Keratinocyte (primary cell): ENCODE measurements at regions not wholly inside any gene's neighbourhood (a gene's known extent, or its start where the extent isn't known, plus 50 kb on each side); places are given as distances from the start of the nearest gene placed in this dataset.

Source experiments
- DNase-seq: peaks from one replicate; pipeline ENCODE4 v3.0.0-alpha.2; 2011; ENCODE audit warnings: low read depth, missing footprints, low spot score
- FAIRE-seq: peaks from 2 replicates; lab custom pipeline; 2011; peaks lifted over from hg19 to GRCh38; lab: Jason Lieb, UNC
- H2AFZ ChIP-seq: 2 replicates; pipeline ENCODE4 v1.6.0; 2012; ENCODE audit warnings: low read length, control low read depth, inconsistent platforms; ENCODE audit not compliant: control insufficient read depth
- H3K27ac ChIP-seq: 2 replicates; pipeline ENCODE4 v1.5.1; 2011; ENCODE audit warnings: low read length; ENCODE audit not compliant: control insufficient read depth, insufficient read depth
- H3K27me3 ChIP-seq: 3 replicates; pipeline ENCODE4 v1.6.0; 2011; ENCODE audit warnings: low read length; ENCODE audit not compliant: control insufficient read depth, insufficient read depth; ENCODE audit errors: extremely low read depth
- H3K36me3 ChIP-seq, 2 experiments: 2 replicates in 1 of 2; 3 replicates in 1 of 2; pipeline ENCODE4 v1.5.1; 2011; ENCODE audit warnings: low read length in 2 of 2, mild to moderate bottlenecking in 1 of 2; ENCODE audit not compliant: control insufficient read depth in 2 of 2, insufficient read depth in 2 of 2; ENCODE audit errors: extremely low read depth in 1 of 2
- H3K4me1 ChIP-seq: 3 replicates; pipeline ENCODE4 v1.5.1; 2011; ENCODE audit warnings: low read length; ENCODE audit not compliant: control insufficient read depth, insufficient read depth; ENCODE audit errors: extremely low read depth
- H3K4me2 ChIP-seq: 3 replicates; pipeline ENCODE4 v1.6.0; 2011; ENCODE audit warnings: low read depth, low read length; ENCODE audit not compliant: control insufficient read depth, insufficient read depth; ENCODE audit errors: extremely low read depth
- H3K4me3 ChIP-seq, 3 experiments: fragments of 200-600 bp in 1 of 3; sonication (generic) in 1 of 3; 2 replicates in 2 of 3; 3 replicates in 1 of 3; pipeline ENCODE4 v1.5.1; 2011 to 2016; ENCODE audit warnings: low read length in 3 of 3, mild to moderate bottlenecking in 3 of 3, control low read depth in 2 of 3, inconsistent platforms in 1 of 3, low read depth in 1 of 3, mixed read lengths in 1 of 3, mixed run types in 1 of 3, moderate library complexity in 1 of 3; ENCODE audit not compliant: control insufficient read depth in 2 of 3, insufficient read depth in 2 of 3; ENCODE audit errors: extremely low read depth in 1 of 3
- H3K79me2 ChIP-seq: 2 replicates; pipeline ENCODE4 v1.6.0; 2012; ENCODE audit warnings: low read length; ENCODE audit not compliant: control insufficient read depth, insufficient read depth
- H3K9ac ChIP-seq: 3 replicates; pipeline ENCODE4 v1.6.0; 2011; ENCODE audit warnings: low read length; ENCODE audit not compliant: control insufficient read depth, insufficient read depth; ENCODE audit errors: extremely low read depth
- H3K9me1 ChIP-seq: 3 replicates; pipeline ENCODE4 v1.6.0; 2011; ENCODE audit warnings: low read length; ENCODE audit not compliant: control insufficient read depth, insufficient read depth; ENCODE audit errors: extremely low read depth
- H3K9me3 ChIP-seq: 2 replicates; pipeline ENCODE4 v1.5.1; 2012; ENCODE audit warnings: low read depth, low read length; ENCODE audit not compliant: control insufficient read depth
- H4K20me1 ChIP-seq: 3 replicates; pipeline ENCODE4 v1.6.0; 2011; ENCODE audit warnings: low read length; ENCODE audit not compliant: control insufficient read depth, insufficient read depth; ENCODE audit errors: extremely low read depth
- CTCF ChIP-seq, 3 experiments: IDR thresholded peaks in 1 of 3; conservative IDR thresholded peaks in 1 of 3; optimal IDR thresholded peaks in 1 of 3; 2 replicates in 2 of 3; 3 replicates in 1 of 3; pipeline versions ENCODE3 to v1.5.1; 2011; ENCODE audit warnings: low read length in 3 of 3, mild to moderate bottlenecking in 3 of 3, moderate library complexity in 2 of 3, control low read depth in 1 of 3, inconsistent platforms in 1 of 3; ENCODE audit not compliant: insufficient read depth in 2 of 3; ENCODE audit errors: extremely low read depth in 1 of 3
- EZH2 ChIP-seq: IDR thresholded peaks from one replicate; pipeline ENCODE4 v1.6.1; 2012; ENCODE audit warnings: inconsistent platforms, mild to moderate bottlenecking, low read length, moderate library complexity
- dilution Hi-C: fragments of 300-500 bp; cut with MboI; formaldehyde crosslinking; loops from one replicate; pipeline ENCODE4 v1.7.0; 2020; ENCODE audit warnings: low sequenced_read_pairs; ENCODE audit not compliant: extremely low pct_ligation_motif_present

GRCh38 chr3:13688034-13688433 lies 139.1 kb downstream of the FBLN2 start:
- H3K4me2 ChIP-seq, result no peak overlapping the region
- H3K27me3 ChIP-seq, result peaks cover 51% of the 10 kb centered on the region
- no peaks in the 10 kb centered on the region for H3K79me2 ChIP-seq
- dilution Hi-C loops, result no loop called here
- H3K9ac ChIP-seq, result no peak overlapping the region
- no peak overlapping the region for H2AFZ ChIP-seq
- no peaks in the 10 kb centered on the region for H3K9me3 ChIP-seq
- no peaks in the 10 kb centered on the region for H3K4me1 ChIP-seq
- H3K9me1 ChIP-seq, result no peaks in the 10 kb centered on the region
- H4K20me1 ChIP-seq, result no peaks in the 10 kb centered on the region
- H3K36me3 ChIP-seq, result no peaks in the 10 kb centered on the region
- no peak overlapping the region for H3K27ac ChIP-seq
- no peak overlapping the region for H3K4me3 ChIP-seq
- TF ChIP-seq CTCF (optimal IDR thresholded peaks at IDR 0.05 in 1 of 3, IDR thresholded peaks at IDR 0.05 in 1 of 3, conservative IDR thresholded peaks at IDR 0.05 in 1 of 3; ENCODE audit: extremely low read depth in 1 of 3, insufficient read depth in 2 of 3, low read length in 3 of 3) (no peak), EZH2 (no peak)
- FAIRE-seq (no peak), DNase-seq (no peak)
